ENCODE measurements at regions not wholly inside any gene's neighbourhood (a gene's known extent, or its start where the extent isn't known, plus 50 kb on each side); places are given as distances from the start of the nearest gene placed in this dataset.

DNA sequence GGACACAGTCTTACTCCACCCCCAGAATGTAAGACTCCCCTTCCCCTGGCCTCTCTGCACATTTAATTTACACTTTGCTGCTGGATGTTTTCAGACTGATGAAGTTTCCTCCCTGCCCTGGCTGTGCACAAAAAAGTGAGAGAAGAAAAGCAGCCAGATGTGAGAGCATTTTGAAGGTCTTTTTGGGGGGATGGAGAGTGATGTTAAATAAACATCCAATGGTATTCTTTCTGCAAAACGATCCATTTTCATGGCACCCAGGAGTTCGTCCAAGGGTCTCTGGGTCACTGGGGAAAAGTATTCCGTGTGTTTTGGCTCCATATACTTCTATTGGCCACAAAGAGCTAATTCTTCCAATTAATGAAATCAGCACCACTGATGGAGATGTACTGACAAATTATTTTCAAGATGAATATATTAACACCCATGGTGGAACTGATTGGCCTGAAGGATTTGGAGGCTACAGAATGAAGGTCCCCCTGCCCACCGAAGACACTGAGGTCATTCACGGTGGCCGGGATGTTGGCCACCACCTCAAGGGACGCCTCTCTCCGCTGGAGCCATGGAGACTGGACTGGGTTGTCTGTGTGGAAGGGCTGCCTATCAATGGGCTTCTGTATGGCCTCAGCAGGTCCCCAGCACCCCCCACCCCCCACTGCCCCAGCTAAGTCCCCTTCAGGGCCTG is 107.6 kb upstream of the PKDCC start:
- 65 to 70% (median 65%) methylated on average over 8 of the region's 8 CpGs for WGBS, 3 donors
- H3K27me3 ChIP-seq (ENCODE audit: insufficient read depth in 3 of 3, low read length in 2 of 3) = no peaks in the 10 kb centered on the region
- TF ChIP-seq CTCF (IDR thresholded peaks at IDR 0.05) = no peak
- DNase-seq (no peak), ATAC-seq (no peak)
- peaks cover 8% of the 10 kb centered on the region for H3K4me1 ChIP-seq
- intact Hi-C loops (cut with DNase I) = no loop called here
- H3K27ac ChIP-seq = peak overlapping the region; percentile 36
- H3K9me3 ChIP-seq = no peaks in the 10 kb centered on the region
- no peak overlapping the region for H3K4me3 ChIP-seq
- no peaks in the 10 kb centered on the region for H3K36me3 ChIP-seq (ENCODE audit: insufficient read depth in 1 of 2, low read depth in 1 of 2)

GRCh38 chr2:41940745-41941063 is 107.1 kb upstream of the PKDCC start:
- Histone ChIP-seq H3K9me3 (no peaks in the 10 kb centered on the region), H3K27ac (peak overlapping the region; percentile 36), H3K27me3 (ENCODE audit: insufficient read depth in 3 of 3, low read length in 2 of 3) (no peaks in the 10 kb centered on the region), H3K4me1 (peaks cover 8% of the 10 kb centered on the region), H3K36me3 (ENCODE audit: insufficient read depth in 1 of 2, low read depth in 1 of 2) (no peaks in the 10 kb centered on the region), H3K4me3 (no peak overlapping the region)
- DNase-seq (no peak), ATAC-seq (no peak)
- TF ChIP-seq CTCF (IDR thresholded peaks at IDR 0.05) = no peak
- intact Hi-C loops (cut with DNase I) = no loop called here
- 52 to 60% (median 53%) methylated on average over 6 of the region's 6 CpGs for WGBS, 3 donors

DNA sequence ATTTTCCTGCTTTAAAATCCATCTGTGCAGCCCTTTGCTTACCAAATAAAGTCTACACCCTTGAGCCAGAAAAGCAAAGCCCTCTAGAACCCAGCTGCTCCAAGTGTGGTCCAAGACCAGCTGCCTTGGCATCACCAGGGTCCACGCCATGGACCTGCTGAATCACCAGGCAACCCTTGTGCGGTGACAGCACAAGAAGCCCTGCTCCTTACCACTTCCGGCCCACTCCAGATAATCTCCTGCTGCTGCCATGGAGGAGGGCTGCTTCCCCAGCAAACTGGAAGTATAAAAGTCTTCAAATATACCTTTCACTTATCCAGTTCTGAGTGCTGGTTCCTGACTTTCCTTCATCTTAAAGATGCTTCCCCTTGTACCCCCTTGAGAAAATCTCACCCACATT is 106.0 kb upstream of the PKDCC start:
- DNase-seq (no peak), ATAC-seq (peak in 1 of 4 donors; percentile 17)
- Histone ChIP-seq H3K27ac (no peak overlapping the region), H3K4me3 (no peak overlapping the region), H3K4me1 (peaks cover 8% of the 10 kb centered on the region), H3K36me3 (ENCODE audit: insufficient read depth in 1 of 2, low read depth in 1 of 2) (no peaks in the 10 kb centered on the region), H3K27me3 (ENCODE audit: insufficient read depth in 3 of 3, low read length in 2 of 3) (no peaks in the 10 kb centered on the region), H3K9me3 (no peaks in the 10 kb centered on the region)
- WGBS, 3 donors = 40 to 79% (median 62%) methylated on average over 3 of the region's 3 CpGs
- intact Hi-C loops (cut with DNase I) = no loop called here
- TF ChIP-seq CTCF (IDR thresholded peaks at IDR 0.05) = no peak

DNA sequence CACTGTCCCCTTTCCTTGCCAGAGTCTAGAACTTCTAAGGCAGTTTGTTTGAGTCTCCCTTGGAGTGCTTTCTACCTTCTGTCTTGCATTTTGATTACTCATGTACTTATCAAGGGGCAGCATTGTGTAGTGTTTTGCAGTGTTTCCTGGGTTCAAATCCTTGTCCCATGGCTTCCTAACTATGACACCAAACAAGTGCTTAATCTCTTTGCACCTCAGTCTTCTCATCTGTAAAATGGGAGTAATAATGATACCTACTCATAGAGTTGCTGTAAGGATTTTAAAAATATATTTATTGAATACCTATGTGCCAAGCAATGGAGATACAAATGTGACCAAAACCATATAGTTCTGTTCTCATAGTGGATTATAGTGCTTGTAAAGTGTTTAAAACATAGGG is 105.5 kb upstream of the PKDCC start:
- Histone ChIP-seq H3K9me3 (no peaks in the 10 kb centered on the region), H3K27ac (peak overlapping the region; percentile 33), H3K4me3 (no peak overlapping the region), H3K4me1 (peaks cover 8% of the 10 kb centered on the region), H3K36me3 (ENCODE audit: insufficient read depth in 1 of 2, low read depth in 1 of 2) (no peaks in the 10 kb centered on the region), H3K27me3 (ENCODE audit: insufficient read depth in 3 of 3, low read length in 2 of 3) (no peaks in the 10 kb centered on the region)
- no peak for TF ChIP-seq CTCF (IDR thresholded peaks at IDR 0.05)
- intact Hi-C loops (cut with DNase I) = no loop called here
- DNase-seq (no peak), ATAC-seq (no peak)

- Histone ChIP-seq H3K4me3 (no peak overlapping the region), H3K27me3 (ENCODE audit: insufficient read depth in 3 of 3, low read length in 2 of 3) (no peaks in the 10 kb centered on the region), H3K4me1 (peaks cover 8% of the 10 kb centered on the region), H3K27ac (peak overlapping the region; percentile 33), H3K9me3 (no peaks in the 10 kb centered on the region), H3K36me3 (ENCODE audit: insufficient read depth in 1 of 2, low read depth in 1 of 2) (no peaks in the 10 kb centered on the region)
- DNase-seq = no peak
- intact Hi-C loops (cut with DNase I) = no loop called here
- no peak for TF ChIP-seq CTCF (IDR thresholded peaks at IDR 0.05)
- 63 to 89% (median 72%) methylated on average over 1 of the region's 1 CpG for WGBS, 3 donors
- ATAC-seq = no peak
Observed at GRCh38 chr2:41943159-41943558, 104.7 kb upstream of the PKDCC start.
